ENCODE measurements at regions not wholly inside any gene's neighbourhood (a gene's known extent, or its start where the extent isn't known, plus 50 kb on each side); places are given as distances from the start of the nearest gene placed in this dataset.

- H3K9me3 ChIP-seq (replicated peaks; ENCODE audit: control insufficient read depth, insufficient read depth, low read length): no peaks in the 10 kb centered on the region
- no peak for TF ChIP-seq MYB (IDR thresholded peaks at IDR 0.05; ENCODE audit: borderline replicate concordance, low read depth, low read length)
- no peak for TF ChIP-seq FOXM1 (IDR thresholded peaks at IDR 0.05; ENCODE audit: low read depth, low read length)
- no peak for TF ChIP-seq IKZF1 (conservative IDR thresholded peaks at IDR 0.05)
- no peak for TF ChIP-seq SIX5 (IDR thresholded peaks at IDR 0.05; ENCODE audit: low read depth, low read length, severe bottlenecking)
- no peak for TF ChIP-seq NFYA (IDR thresholded peaks at IDR 0.05; ENCODE audit: borderline replicate concordance, low read depth, low read length)
- TF ChIP-seq SP1 (IDR thresholded peaks at IDR 0.05; ENCODE audit: low read depth, low read length): no peak
- no peak for TF ChIP-seq BACH1 (IDR thresholded peaks at IDR 0.05; ENCODE audit: borderline replicate concordance)
- no peak for TF ChIP-seq CEBPZ (IDR thresholded peaks at IDR 0.05; ENCODE audit: low read depth, low read length)
- no peak for TF ChIP-seq ZNF592 (IDR thresholded peaks at IDR 0.05)
- ChIA-PET CTCF (interaction anchor here (1.0 kb wide), 1 partner anchor 305 kb away, joined by 3 read pairs; no protein-coding TSS in a partner anchor), RAD21 (ENCODE audit: unreplicated experiment) (no interaction called here), POLR2A (no interaction called here), SMC1A (ENCODE audit: uncharacterized antibody, unreplicated experiment) (interaction anchor here (1.1 to 1.8 kb wide), 3 partner anchors 10 to 20 kb away, joined by 3 to 4 read pairs (median 4); no protein-coding TSS in a partner anchor)
- H3K27ac ChIP-seq (ENCODE audit: control insufficient read depth, insufficient read depth): no peak overlapping the region
- intact Hi-C loops (cut with micrococcal nuclease; ENCODE audit: unreplicated experiment) (no loop called here), in situ Hi-C loops (cut with MboI) (no loop called here)
- H3K9ac ChIP-seq (ENCODE audit: control insufficient read depth, insufficient read depth, low read length): no peak overlapping the region
- no peaks in the 10 kb centered on the region for H3K36me3 ChIP-seq (ENCODE audit: control insufficient read depth in 2 of 2, insufficient read depth in 2 of 2, low read length in 1 of 2)
- no peak overlapping the region for H3K4me3 ChIP-seq
- H3K4me2 ChIP-seq (ENCODE audit: control insufficient read depth, insufficient read depth): no peak overlapping the region
- no peak for FAIRE-seq
- H3K4me1 ChIP-seq (ENCODE audit: control insufficient read depth, insufficient read depth, low read length): no peaks in the 10 kb centered on the region
- BruUV-seq (replicated peaks): no TSS peak
- no peaks in the 10 kb centered on the region for H3K79me2 ChIP-seq (ENCODE audit: control insufficient read depth, insufficient read depth, low read length)
- no peak overlapping the region for H2AFZ ChIP-seq (ENCODE audit: control insufficient read depth, low read depth, low read length)
- no peaks in the 10 kb centered on the region for H3K27me3 ChIP-seq (replicated peaks in 1 of 2; ENCODE audit: control insufficient read depth in 2 of 2, insufficient read depth in 2 of 2, low read length in 1 of 2)
- DNase-seq (ENCODE audit: low read depth, low spot score): no peak
- WGBS (ENCODE audit: insufficient coverage, insufficient replicate concordance, low lambda C conversion rate, missing lambda C conversion rate): 100% methylated on average over 2 of the region's 2 CpGs
- H4K20me1 ChIP-seq (ENCODE audit: control insufficient read depth, insufficient read depth): no peaks in the 10 kb centered on the region
- no peak for ATAC-seq
These were observed 311.8 kb downstream of the SPRY2 start for GRCh38 chr13:80029170-80029569.

All from GM12878 (cell line).